GM18499 (cell line): ENCODE measurements at regions not wholly inside any gene's neighbourhood (a gene's known extent, or its start where the extent isn't known, plus 50 kb on each side); places are given as distances from the start of the nearest gene placed in this dataset.
"Not testable (repeated sequence)": the region's sequence is repeated elsewhere in the genome, so short reads cannot be mapped to it uniquely, and the experiment has no call there.

Experiments used
- ATAC-seq: cut with Tn5 transposase; IDR thresholded peaks from one replicate; pipeline ENCODE4 v1.9.1; 2021; ENCODE audit warnings: moderate number of reproducible peaks; ENCODE audit not compliant: insufficient read depth, unreplicated experiment

DNA sequence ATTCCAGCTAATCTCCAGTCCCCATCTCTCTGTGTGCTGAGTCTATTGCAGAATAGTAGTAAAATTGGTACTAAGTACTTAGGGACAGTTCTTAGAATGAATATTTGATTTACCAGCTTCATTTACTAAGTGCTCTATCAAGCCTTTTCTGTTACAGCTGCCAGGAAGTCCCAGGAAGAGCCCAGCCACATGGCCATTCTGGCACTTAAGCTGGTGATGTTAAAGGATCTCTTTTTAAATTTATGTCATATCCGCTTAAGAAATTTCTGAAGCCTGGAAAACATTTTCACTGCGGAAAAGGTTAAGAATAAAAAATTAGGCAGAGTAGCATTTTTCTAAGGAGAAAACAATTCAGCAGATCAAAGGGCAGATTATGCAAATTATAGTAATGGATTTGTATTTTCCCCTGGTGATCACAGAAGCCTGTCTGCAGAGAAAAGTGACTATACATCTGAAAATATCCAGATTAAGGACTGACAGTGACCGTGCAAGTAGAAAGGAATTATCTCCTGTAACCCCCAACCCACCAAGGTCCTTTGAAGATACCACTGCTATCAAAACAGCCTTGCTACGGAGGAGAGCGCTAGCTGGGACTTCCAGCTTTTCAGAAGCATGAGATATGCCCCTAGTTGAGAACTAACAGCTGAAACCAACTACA, 260.8 kb downstream of the SH3BP4 start:
- ATAC-seq, result no peak

DNA sequence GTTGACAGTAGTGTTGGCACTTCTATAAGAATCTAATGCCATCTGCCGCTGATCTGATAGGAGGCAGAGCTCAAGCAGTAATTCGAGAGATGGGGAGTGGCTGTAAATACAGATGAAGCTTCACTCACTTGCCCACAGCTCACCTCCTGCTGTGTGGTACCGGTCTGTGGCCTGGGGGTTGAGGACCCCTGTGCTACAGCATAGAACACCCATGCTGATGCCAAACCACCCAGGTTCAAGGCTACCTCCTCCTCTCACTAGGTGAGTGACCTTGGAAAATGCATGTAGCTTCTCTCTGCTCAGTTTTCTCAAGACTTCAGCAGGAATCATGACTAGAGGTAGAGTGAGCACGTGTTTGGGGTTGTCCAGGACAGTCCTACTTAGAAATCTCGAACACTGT, 263.4 kb downstream of the SH3BP4 start:
- no peak for ATAC-seq

DNA sequence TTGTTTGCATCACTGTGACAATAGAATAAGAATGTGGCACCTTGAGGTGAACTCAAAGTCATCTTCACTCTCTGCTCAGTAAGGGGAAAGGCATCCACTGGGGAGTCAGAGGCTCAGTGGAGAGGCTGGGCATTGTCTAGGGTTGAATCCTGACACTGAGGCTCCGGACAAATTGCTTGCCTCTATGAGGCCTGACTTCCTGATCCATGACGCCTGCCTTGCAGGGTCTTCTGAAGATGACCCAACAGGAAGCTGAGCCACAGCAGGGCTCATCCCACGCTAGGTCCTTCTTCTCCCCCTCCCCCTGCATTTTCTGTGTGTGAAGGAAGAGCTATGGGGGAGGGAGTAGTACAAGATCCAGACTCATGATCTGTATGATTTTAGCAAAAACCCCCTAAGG, 265.1 kb downstream of the SH3BP4 start:
- no peak for ATAC-seq

DNA sequence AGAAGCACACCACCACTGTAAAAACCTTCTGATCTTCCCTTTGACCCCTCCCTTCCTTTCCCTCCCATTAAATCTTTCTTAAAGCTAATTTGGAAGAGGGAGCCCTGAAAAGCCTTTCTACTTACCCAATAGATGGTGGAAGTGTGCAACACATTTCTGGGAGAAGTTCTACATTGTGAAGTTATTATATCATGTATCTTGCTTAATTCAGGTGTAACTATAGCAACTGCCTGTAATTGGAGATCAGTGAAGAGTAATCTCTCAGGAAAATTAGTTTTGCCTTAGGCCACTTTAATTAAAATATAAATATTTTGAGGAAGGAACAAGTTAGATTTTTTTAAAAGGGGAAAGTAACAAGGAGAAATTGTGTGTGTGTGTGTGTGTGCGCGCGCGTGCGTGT, 266.0 kb downstream of the SH3BP4 start:
- no peak for ATAC-seq

DNA sequence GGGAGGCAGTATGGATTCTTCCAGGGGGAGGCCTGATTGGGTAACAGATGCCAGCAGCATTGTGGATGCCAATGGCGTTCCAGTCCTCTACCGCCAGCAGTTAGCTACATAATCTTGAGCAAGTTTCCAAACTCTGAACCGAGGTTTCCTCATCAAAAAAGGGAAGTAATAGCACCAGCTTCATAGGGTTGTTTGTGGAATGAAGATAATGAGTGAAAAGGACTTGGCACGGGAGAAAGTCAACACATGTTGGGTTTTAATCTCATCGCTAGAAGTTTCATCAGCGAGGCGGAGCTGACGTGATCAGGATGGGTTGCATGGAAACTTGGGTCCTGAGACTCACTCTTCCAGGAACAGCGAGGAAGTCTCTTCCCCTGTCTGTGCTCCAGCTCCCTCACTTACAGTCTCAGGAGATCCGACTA, 266.7 kb downstream of the SH3BP4 start:
- no peak for ATAC-seq

DNA sequence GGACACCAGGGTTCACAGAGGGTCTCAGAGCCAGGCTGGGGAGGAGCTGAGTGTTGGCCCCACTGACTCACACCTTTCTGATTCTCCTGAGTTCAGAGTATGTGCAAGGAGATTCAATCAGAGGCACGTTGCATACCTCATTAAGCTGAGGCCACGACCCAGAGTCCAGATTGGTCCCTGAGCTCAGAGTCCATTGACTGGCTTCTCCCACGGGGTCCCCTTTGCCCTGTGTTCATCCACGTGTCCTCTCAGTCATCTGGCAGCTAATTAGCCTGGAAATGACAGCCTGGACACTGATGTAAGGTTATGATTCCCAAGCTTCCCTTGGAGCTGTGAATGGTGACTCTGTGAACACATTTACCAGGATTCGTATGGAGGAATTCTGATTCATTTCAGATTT, 267.2 kb downstream of the SH3BP4 start:
- ATAC-seq, result no peak

DNA sequence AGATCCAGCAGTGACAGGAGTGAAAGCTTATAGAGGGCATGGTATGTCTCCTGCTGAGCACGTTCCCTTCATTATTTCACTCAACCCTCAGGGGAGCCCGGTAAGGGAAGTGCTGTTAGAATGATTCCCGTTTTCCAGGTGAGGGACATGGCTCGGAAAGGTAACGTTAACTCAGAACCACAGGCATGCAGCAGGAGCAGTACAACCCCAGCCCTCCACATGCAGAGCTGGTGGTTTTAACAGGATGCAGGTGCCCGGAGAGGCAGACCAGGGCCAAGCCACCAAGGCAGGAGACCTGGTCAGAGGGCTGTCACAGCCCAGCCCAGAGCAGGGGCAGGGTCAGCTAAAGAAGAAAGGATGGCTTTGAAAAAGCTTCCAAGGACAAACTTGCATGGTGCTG, 268.5 kb downstream of the SH3BP4 start:
- no peak for ATAC-seq

DNA sequence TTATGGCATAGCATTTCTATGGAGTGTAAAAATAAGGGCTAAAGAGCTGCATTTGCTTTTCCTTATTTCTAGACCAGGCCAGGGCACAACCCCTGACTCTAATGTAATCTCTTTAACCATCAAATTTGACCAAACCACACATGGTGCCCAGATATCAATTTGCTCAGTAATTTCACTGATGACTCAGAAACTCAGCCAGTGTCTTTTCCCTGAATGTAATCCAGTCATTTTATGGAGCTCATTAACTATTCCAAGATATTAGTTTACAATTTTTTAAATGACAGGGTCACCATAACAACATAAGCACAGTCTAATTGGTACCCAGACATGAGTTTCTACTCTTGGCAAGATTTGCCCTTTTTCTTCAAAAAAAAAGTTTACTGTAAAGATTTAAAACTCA, 270.8 kb upstream of the AGAP1 start:
- ATAC-seq, result no peak

DNA sequence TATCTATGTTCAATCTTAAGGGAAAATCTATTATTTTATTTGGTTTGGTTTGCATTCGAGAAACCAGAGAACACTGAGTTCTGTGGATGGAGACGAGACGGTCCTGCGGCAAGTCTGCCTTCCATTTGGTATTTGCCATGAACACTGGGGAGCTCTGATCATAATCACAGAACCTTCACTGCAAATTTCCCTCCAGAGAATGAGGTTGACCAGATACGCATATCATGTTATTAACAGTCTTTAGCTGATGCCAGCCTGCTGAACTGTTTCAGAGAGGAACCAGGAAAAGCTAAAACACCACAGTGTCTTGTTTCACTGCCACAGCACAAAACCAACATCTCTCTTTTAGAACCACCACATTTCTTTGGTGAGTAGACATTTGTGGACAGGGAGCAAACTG, 269.4 kb upstream of the AGAP1 start:
- ATAC-seq, result no peak

DNA sequence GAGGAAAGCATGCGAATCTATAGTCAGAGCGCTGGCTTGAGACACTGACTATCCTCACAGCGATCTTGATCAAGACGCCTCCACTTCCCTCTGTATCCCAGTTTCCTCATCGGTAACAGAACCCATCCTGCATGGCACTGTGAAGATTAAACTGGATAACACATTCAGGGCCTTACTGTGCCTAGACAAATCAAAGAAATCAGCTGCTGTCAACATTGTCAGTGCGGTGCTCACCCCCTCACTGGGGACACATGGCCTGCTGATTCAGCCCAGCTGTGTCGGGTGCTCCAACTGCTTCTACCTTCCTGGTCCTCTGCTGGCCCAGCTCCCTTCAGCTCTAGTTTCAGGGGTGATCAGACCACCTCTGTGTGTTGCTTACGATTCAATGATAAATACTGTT, 268.6 kb upstream of the AGAP1 start:
- no peak for ATAC-seq

DNA sequence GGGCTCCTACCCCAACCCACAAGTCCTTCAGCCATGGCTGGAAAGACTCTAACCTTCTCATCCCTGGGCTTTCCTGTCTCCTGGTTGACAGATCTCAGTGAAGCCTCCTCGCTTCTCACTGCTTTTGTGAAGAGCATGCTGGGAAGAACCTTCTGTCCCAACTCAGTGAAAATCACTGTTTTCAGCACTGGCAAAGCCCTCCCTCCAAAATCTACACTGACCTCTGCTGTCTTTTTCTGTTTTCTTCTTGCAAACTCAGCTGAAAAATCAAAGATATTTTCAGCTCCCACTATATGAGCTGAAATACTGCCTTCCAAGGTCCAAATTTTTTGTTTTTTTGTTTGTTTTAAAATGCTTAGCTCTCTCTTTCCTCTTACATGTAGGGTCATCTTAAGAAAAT, 266.3 kb upstream of the AGAP1 start:
- ATAC-seq, result no peak

DNA sequence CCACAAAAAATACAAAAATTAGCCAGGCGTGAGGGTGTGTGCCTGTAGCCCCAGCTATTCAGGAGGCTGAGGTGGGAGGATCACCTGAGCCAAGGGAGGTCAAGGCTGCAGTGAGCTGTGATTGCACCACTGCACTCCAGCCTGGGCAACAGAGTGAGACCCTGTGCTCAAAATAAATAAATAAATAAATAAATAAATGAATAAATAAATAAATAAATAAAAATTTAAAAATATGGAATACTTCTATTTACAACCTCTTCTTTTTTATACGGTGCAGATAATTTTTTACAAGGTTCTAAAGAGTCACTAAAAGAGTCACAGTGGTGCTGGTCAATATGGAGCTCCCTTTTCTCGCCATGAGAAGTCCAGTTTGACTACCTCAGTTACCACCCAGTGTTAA, 265.4 kb upstream of the AGAP1 start:
- ATAC-seq, result not testable (repeated sequence)

DNA sequence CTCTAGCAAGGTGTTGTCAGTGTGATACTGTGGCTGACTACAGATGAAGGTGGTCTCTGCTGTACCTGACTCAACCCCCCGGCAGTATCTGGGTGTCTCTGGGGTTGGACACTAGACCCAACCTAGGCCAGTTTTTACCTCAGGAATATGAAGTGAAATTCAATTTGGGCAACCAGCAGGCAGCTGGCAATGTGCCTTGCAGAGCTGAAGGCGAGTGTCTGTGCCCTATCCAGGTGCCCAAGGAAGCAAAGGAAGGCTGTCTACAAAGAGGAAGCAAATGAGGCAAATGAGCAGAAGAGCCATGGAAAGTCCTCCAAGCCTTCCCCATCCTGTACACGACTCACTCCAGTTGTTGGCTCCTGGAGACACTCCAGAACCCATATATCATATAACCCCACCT, 264.6 kb upstream of the AGAP1 start:
- ATAC-seq, result no peak

DNA sequence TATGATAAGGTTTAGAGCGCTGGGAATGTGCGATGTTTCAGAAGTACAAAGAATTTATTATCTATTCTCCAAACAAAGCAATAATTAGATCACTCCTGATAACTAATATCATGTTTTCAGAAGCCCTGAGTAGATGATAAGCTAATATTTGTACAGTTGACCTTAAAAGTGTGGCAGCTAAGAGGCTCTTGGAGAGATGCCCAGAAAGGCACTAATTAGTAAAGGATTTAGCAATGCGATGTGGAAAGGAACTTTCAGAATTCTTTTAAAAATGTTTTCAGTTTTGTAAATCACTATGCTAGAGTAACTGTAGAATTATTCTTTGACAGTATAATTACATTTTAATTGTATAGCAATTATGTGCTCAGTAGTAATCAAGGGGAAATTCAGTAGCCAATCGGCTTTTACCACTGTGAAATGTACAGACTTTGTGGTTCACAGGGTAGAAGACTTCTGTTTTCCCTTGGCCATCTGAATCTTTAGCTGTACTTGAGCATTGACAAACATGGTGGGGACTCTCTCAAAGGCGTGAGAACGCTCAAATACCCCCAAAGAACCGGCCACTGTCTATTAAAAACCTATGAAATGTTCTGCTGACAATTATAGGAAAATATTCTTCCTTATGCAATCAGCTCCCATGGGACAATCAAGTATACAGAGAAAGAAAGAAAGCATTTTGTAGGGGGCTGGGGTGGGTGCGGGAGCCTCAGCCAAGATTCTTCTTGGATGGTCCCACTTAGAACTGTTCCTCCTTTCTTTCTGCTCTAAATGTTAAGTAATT, 262.8 kb upstream of the AGAP1 start:
- no peak for ATAC-seq

DNA sequence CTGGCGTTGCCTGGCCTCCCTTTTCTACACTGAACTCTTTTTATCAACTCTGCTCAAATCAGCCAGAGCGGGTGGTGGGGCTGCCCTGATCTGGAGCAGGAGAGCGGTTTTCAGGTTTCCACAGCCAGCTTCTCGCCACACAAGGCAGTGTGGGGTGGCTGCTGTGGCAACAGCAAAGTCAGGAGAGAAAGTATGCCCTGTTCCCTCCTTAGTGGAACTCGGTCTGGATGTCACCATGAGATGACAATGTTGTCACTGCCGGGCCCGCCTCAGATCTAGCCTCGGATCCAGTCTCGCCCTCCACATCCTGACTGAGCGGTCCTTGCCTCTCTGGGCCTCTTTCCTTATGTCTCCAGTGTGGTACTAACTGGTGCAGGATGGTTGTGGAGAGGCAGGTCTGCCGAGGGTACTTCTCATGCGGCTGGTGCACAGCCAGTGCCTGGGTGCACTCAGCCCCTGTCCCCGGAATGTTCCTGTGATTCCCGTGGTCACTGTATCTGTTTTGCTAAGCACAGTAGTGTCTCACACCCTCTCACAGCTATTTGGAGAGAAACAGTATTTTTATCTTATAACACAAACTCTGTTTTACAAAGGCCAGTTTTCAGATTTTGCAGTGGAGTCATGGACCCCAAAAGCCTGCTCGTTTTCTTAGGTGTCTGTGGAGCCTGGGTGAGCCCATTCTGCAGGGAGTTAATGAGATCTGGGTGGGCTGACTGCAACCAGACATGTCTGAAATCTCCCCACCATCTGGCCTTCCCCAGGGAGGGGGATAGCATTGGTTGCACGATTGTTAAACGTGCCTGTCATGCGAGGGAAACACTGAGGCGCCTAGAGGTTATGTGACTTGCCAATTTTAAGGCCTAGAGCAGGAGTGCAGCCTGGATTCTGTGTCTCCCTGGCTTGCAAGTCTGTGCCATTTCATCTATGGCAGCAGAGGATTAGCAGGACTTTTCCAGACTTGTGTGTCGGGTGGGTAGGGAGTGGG, 261.1 kb upstream of the AGAP1 start:
- ATAC-seq, result no peak

DNA sequence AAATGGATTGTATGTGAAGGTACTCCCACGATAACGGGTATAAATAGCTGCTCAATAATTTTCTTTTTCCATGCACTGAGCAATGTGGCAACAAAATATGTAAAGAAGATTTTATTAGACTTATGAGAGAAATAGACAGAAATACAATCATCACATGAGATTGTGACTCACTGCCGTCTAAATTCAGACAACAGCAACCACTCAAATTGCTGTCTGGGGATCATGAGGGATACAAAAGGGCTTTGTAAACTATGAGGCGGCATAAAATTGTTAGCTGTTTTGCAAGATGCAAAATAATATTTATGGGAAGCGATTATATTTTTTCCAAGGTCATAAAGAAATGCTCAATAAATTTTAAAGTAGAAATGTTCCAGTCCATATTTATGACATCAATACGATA, 259.1 kb upstream of the AGAP1 start:
- ATAC-seq, result no peak

DNA sequence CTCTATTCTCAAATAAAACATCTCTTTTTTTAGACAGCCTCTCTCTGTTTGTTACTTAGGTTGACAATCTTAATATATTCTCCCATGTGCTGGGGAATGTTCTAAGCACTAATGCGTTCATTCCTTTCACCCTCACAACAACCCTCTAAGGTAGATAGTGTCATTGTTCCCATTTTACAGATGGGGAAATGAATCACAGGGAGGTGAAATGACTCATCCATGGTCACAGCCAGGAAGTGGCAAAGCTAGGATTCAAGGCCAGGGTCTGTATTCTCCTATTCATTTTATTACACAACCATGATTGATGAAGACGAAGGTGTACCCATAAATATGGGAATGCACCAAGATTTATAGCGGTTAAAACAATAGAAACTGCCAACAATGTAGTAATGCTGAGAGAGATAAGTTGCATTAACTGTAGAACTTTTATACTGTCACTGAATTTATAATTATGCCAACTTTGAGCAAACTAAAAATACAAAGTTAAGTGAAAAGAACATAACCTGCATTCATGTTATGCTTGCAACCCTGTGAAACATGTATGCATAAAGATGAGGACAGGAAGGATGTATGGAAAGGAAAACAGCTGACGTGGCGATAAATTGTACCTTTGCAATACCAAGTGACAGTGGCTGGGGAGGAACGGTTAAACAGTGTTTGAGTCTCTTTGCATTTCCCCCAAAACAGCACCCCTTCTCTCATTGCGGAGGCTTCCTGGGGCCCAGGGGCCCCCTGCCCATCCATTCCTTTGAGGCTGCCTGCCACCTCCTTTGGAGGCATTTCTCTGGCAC, 257.7 kb upstream of the AGAP1 start:
- ATAC-seq, result no peak

DNA sequence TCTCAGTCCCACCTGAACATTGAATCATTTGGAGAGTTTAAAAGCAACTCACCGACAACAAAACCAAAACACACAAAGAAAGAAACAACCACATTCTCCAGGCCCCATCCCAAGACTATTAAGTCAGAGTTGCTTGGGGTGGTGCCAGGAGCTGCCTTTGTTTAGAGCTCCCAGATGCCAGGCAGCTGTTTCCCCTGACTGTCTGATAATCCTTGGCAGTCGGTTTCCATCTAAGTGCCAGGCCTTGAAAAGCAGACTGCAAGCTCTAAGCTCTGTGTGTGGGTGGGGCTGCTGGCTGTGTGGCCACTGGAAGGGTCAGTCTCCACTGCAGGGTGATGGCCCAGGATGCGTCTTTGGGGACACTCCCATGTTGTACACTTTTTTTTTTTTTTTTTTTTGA, 255.3 kb upstream of the AGAP1 start:
- ATAC-seq, result no peak

DNA sequence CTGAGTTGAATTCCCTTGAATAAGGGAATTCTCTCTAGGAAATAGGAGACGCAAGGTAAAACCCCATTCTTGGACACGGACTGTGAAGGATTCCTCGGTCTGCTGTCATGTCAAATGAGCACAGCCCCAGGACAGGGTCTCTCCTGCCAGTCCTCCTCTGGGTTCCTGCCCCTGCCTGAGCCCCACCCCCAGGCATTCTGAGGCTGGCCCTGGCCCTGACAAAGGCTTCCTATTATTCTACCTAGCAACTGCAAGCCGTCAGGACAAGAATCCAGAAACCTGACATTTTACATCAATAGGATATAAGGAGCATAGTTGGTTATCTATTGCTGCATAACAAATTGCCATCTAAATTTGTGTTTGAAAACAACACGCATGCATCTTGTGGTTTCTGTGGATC, 253.3 kb upstream of the AGAP1 start:
- no peak for ATAC-seq
